ENCODE measurements at regions not wholly inside any gene's neighbourhood (a gene's known extent, or its start where the extent isn't known, plus 50 kb on each side); places are given as distances from the start of the nearest gene placed in this dataset.

GRCh38 chrX:33298622-33299021, 87.3 kb upstream of the DMD start:
- Mint-ChIP-seq H3K4me1 (no peaks in the 10 kb centered on the region), H3K4me3 (no peak overlapping the region), H3K36me3 (ENCODE audit: low read depth) (no peaks in the 10 kb centered on the region), H3K27me3 (no peaks in the 10 kb centered on the region), H3K27ac (no peak overlapping the region), H3K9me3 (no peaks in the 10 kb centered on the region)
- ChIA-PET CTCF (no interaction called here), POLR2A (no interaction called here)
- no peak for TF ChIP-seq CTCF (IDR thresholded peaks at IDR 0.05)
- intact Hi-C loops (cut with micrococcal nuclease): no loop called here
- DNase-seq: no peak
- ATAC-seq (ENCODE audit: low read depth): no peak

GRCh38 chrX:33285550-33285949, 74.2 kb upstream of the DMD start:
- ATAC-seq (ENCODE audit: low read depth): no peak

GRCh38 chrX:33277046-33277445, 65.7 kb upstream of the DMD start:
- no peak for DNase-seq
- ChIA-PET POLR2A (no interaction called here), CTCF (no interaction called here)
- intact Hi-C loops (cut with micrococcal nuclease): no loop called here
- Mint-ChIP-seq H3K36me3 (ENCODE audit: low read depth) (no peaks in the 10 kb centered on the region), H3K4me1 (no peaks in the 10 kb centered on the region), H3K9me3 (peaks cover 3% of the 10 kb centered on the region), H3K27me3 (no peaks in the 10 kb centered on the region), H3K27ac (no peak overlapping the region), H3K4me3 (no peak overlapping the region)
- no peak for ATAC-seq (ENCODE audit: low read depth)
- no peak for TF ChIP-seq CTCF (IDR thresholded peaks at IDR 0.05)

More at GRCh38 chrX:33285550-33285949, 74.2 kb upstream of the DMD start:
- Mint-ChIP-seq H3K36me3 (ENCODE audit: low read depth) (no peaks in the 10 kb centered on the region), H3K4me1 (no peaks in the 10 kb centered on the region), H3K9me3 (peaks cover 5% of the 10 kb centered on the region), H3K4me3 (no peak overlapping the region), H3K27ac (no peak overlapping the region), H3K27me3 (no peaks in the 10 kb centered on the region)
- intact Hi-C loops (cut with micrococcal nuclease): no loop called here
- CTCF ChIA-PET: no interaction called here
- no peak for DNase-seq
- POLR2A ChIA-PET: no interaction called here
- no peak for TF ChIP-seq CTCF (IDR thresholded peaks at IDR 0.05)

- DNase-seq: no peak
- ChIA-PET POLR2A (no interaction called here), CTCF (no interaction called here)
- H3K27me3 Mint-ChIP-seq: no peaks in the 10 kb centered on the region
- no peak for ATAC-seq (ENCODE audit: low read depth)
- intact Hi-C loops (cut with micrococcal nuclease): no loop called here
- no peak for TF ChIP-seq CTCF (IDR thresholded peaks at IDR 0.05)
- H3K4me1 Mint-ChIP-seq: no peaks in the 10 kb centered on the region
- H3K27ac Mint-ChIP-seq: no peak overlapping the region
- no peaks in the 10 kb centered on the region for H3K36me3 Mint-ChIP-seq (ENCODE audit: low read depth)
- H3K9me3 Mint-ChIP-seq: no peaks in the 10 kb centered on the region
- H3K4me3 Mint-ChIP-seq: no peak overlapping the region
Observed at GRCh38 chrX:33273535-33273934, 62.2 kb upstream of the DMD start.

GRCh38 chrX:33272986-33273385, 61.6 kb upstream of the DMD start:
- DNase-seq: no peak
- H3K36me3 Mint-ChIP-seq (ENCODE audit: low read depth): no peaks in the 10 kb centered on the region
- no peak overlapping the region for H3K27ac Mint-ChIP-seq
- no peaks in the 10 kb centered on the region for H3K27me3 Mint-ChIP-seq
- H3K9me3 Mint-ChIP-seq: no peaks in the 10 kb centered on the region
- POLR2A ChIA-PET: no interaction called here
- no peaks in the 10 kb centered on the region for H3K4me1 Mint-ChIP-seq
- intact Hi-C loops (cut with micrococcal nuclease): no loop called here
- TF ChIP-seq CTCF (IDR thresholded peaks at IDR 0.05): no peak
- H3K4me3 Mint-ChIP-seq: no peak overlapping the region
- no peak for ATAC-seq (ENCODE audit: low read depth)
- CTCF ChIA-PET: no interaction called here
